ENCODE measurements at regions not wholly inside any gene's neighbourhood (a gene's known extent, or its start where the extent isn't known, plus 50 kb on each side); places are given as distances from the start of the nearest gene placed in this dataset.

- H3K4me3 ChIP-seq (ENCODE audit: low read depth, low read length): no peak overlapping the region
- TF ChIP-seq CTCF (IDR thresholded peaks at IDR 0.05; ENCODE audit: low read depth, low read length): no peak
Measured at GRCh38 chr2:181829230-181829629, 62.3 kb upstream of the ITPRID2 start.

- H3K4me3 ChIP-seq (ENCODE audit: low read depth, low read length): no peak overlapping the region
- TF ChIP-seq CTCF (IDR thresholded peaks at IDR 0.05; ENCODE audit: low read depth, low read length): no peak
Measured at GRCh38 chr2:181832015-181832414, 59.5 kb upstream of the ITPRID2 start.

- no peak overlapping the region for H3K4me3 ChIP-seq (ENCODE audit: low read depth, low read length)
- no peak for TF ChIP-seq CTCF (IDR thresholded peaks at IDR 0.05; ENCODE audit: low read depth, low read length)
Measured at GRCh38 chr2:181836583-181836982, 54.9 kb upstream of the ITPRID2 start.

- no peak for TF ChIP-seq CTCF (IDR thresholded peaks at IDR 0.05; ENCODE audit: low read depth, low read length)
- no peak overlapping the region for H3K4me3 ChIP-seq (ENCODE audit: low read depth, low read length)
Measured at GRCh38 chr2:181837563-181837962, 54.0 kb upstream of the ITPRID2 start.

- H3K4me3 ChIP-seq (ENCODE audit: low read depth, low read length): no peak overlapping the region
- no peak for TF ChIP-seq CTCF (IDR thresholded peaks at IDR 0.05; ENCODE audit: low read depth, low read length)
Measured at GRCh38 chr2:181839811-181840210, 51.7 kb upstream of the ITPRID2 start.

- no peak for TF ChIP-seq CTCF (IDR thresholded peaks at IDR 0.05; ENCODE audit: low read depth, low read length)
- no peak overlapping the region for H3K4me3 ChIP-seq (ENCODE audit: low read depth, low read length)
Measured at GRCh38 chr2:181841079-181841478, 50.5 kb upstream of the ITPRID2 start.

Data from WI38 (cell line).